ENCODE measurements at regions not wholly inside any gene's neighbourhood (a gene's known extent, or its start where the extent isn't known, plus 50 kb on each side); places are given as distances from the start of the nearest gene placed in this dataset.

DNA sequence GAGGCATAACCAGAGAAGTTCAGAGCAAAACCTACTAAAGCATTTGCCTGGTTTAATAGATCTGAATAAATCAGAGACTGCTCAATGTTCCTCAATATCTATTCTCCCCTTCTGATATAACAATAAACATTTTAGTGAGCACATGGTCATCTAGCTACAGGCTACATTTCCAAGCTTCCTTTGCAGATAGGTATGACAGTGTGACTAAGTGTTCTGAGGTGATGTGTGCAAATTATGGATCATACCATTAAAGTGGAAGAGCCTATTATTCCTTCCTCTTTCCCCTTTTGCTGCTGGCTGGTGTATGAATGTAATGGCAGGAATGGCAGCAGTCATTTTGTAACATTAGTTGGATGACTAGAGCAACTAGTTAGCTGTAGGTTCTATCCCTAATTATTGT lies 285.8 kb upstream of the RASA1 start:
- H3K4me1 ChIP-seq (ENCODE audit: control insufficient read depth, low read length), result no peaks in the 10 kb centered on the region

DNA sequence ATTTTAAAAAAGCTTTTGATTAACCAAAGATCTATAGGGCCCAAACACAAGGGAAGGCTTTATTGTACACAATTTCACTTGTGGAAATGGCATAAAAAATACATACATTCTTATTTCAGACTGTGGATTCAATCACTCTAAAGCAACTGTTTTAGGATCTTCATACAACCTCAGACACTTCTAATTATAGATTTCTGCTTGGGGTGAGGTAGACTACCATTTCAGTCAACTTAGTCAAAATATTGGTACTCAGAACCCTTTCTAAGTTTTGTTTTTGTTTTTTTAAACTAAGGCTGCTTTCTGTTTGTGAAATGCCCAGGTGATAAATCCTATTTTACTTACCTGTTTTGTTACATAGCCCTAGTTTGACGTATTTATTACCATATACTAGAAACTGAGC lies 284.5 kb upstream of the RASA1 start:
- Histone ChIP-seq H3K27me3 (ENCODE audit: control insufficient read depth, low read length) (no peaks in the 10 kb centered on the region), H4K20me1 (ENCODE audit: control insufficient read depth, insufficient read depth, low read depth, low read length) (no peaks in the 10 kb centered on the region), H3K79me2 (ENCODE audit: control insufficient read depth, low read length) (no peaks in the 10 kb centered on the region), H3F3A (ENCODE audit: control insufficient read depth, insufficient read depth) (no peaks in the 10 kb centered on the region), H3K9me2 (replicated peaks; ENCODE audit: control insufficient read depth, low read length) (no peaks in the 10 kb centered on the region), H3K4me3 (ENCODE audit: low read length) (no peak overlapping the region), H3K9me3 (ENCODE audit: control insufficient read depth, insufficient read depth, low read length) (no peaks in the 10 kb centered on the region), H3K4me2 (ENCODE audit: low read length) (no peak overlapping the region), H3K36me3 (ENCODE audit: control insufficient read depth, low read length) (no peaks in the 10 kb centered on the region), H3K4me1 (ENCODE audit: control insufficient read depth, low read length) (no peaks in the 10 kb centered on the region), H3K27ac (ENCODE audit: low read depth, low read length) (no peak overlapping the region)
- no peak for TF ChIP-seq EZH2phosphoT487 (IDR thresholded peaks at IDR 0.05; ENCODE audit: borderline replicate concordance, low read length)
- TF ChIP-seq, protein P1, sequence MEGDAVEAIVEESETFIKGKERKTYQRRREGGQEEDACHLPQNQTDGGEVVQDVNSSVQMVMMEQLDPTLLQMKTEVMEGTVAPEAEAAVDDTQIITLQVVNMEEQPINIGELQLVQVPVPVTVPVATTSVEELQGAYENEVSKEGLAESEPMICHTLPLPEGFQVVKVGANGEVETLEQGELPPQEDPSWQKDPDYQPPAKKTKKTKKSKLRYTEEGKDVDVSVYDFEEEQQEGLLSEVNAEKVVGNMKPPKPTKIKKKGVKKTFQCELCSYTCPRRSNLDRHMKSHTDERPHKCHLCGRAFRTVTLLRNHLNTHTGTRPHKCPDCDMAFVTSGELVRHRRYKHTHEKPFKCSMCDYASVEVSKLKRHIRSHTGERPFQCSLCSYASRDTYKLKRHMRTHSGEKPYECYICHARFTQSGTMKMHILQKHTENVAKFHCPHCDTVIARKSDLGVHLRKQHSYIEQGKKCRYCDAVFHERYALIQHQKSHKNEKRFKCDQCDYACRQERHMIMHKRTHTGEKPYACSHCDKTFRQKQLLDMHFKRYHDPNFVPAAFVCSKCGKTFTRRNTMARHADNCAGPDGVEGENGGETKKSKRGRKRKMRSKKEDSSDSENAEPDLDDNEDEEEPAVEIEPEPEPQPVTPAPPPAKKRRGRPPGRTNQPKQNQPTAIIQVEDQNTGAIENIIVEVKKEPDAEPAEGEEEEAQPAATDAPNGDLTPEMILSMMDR (IDR thresholded peaks at IDR 0.05; ENCODE audit: low read depth, low read length, poor library complexity, severe bottlenecking), result no peak

More for the DNA sequence above, 285.8 kb upstream of the RASA1 start:
- no peak overlapping the region for H3K27ac ChIP-seq (ENCODE audit: low read depth, low read length)
- no peaks in the 10 kb centered on the region for H3K36me3 ChIP-seq (ENCODE audit: control insufficient read depth, low read length)
- no peaks in the 10 kb centered on the region for H3K9me3 ChIP-seq (ENCODE audit: control insufficient read depth, insufficient read depth, low read length)
- H3K79me2 ChIP-seq (ENCODE audit: control insufficient read depth, low read length), result no peaks in the 10 kb centered on the region
- H3K9me2 ChIP-seq (replicated peaks; ENCODE audit: control insufficient read depth, low read length), result no peaks in the 10 kb centered on the region
- no peak overlapping the region for H3K4me3 ChIP-seq (ENCODE audit: low read length)
- H4K20me1 ChIP-seq (ENCODE audit: control insufficient read depth, insufficient read depth, low read depth, low read length), result no peaks in the 10 kb centered on the region
- no peak overlapping the region for H3K4me2 ChIP-seq (ENCODE audit: low read length)
- no peaks in the 10 kb centered on the region for H3K27me3 ChIP-seq (ENCODE audit: control insufficient read depth, low read length)
- H3F3A ChIP-seq (ENCODE audit: control insufficient read depth, insufficient read depth), result no peaks in the 10 kb centered on the region
- TF ChIP-seq, protein P1 (IDR thresholded peaks at IDR 0.05; ENCODE audit: low read depth, low read length, poor library complexity, severe bottlenecking), result no peak
- TF ChIP-seq EZH2phosphoT487 (IDR thresholded peaks at IDR 0.05; ENCODE audit: borderline replicate concordance, low read length), result no peak

DNA sequence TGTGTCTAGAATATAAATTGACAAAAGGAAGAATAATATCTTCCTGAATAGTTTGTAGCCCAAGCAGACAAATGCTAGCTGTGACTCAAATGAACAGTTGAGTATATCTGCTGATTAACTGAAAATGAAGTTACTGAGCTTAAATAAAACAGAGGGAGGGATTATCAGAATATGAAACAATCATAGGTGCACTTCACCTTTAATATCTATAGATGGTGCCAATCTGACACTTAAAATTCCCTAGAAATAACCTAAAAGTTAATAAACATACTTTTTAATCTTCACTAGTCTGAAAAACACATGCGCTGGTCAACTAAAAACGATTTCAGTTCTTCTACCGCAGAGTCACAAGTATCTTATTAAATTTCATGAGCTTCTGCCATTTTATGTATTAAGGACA lies 280.8 kb upstream of the RASA1 start:
- no peaks in the 10 kb centered on the region for H3K36me3 ChIP-seq (ENCODE audit: control insufficient read depth, low read length)
- no peaks in the 10 kb centered on the region for H4K20me1 ChIP-seq (ENCODE audit: control insufficient read depth, insufficient read depth, low read depth, low read length)
- no peaks in the 10 kb centered on the region for H3F3A ChIP-seq (ENCODE audit: control insufficient read depth, insufficient read depth)
- no peak overlapping the region for H3K4me2 ChIP-seq (ENCODE audit: low read length)
- no peaks in the 10 kb centered on the region for H3K9me3 ChIP-seq (ENCODE audit: control insufficient read depth, insufficient read depth, low read length)
- no peaks in the 10 kb centered on the region for H3K9me2 ChIP-seq (replicated peaks; ENCODE audit: control insufficient read depth, low read length)
- H3K79me2 ChIP-seq (ENCODE audit: control insufficient read depth, low read length), result no peaks in the 10 kb centered on the region
- no peak overlapping the region for H3K4me3 ChIP-seq (ENCODE audit: low read length)
- TF ChIP-seq EZH2phosphoT487 (IDR thresholded peaks at IDR 0.05; ENCODE audit: borderline replicate concordance, low read length), result no peak
- TF ChIP-seq, protein P1 (IDR thresholded peaks at IDR 0.05; ENCODE audit: low read depth, low read length, poor library complexity, severe bottlenecking), result no peak
- H3K27me3 ChIP-seq (ENCODE audit: control insufficient read depth, low read length), result no peaks in the 10 kb centered on the region
- H3K4me1 ChIP-seq (ENCODE audit: control insufficient read depth, low read length), result no peaks in the 10 kb centered on the region
- H3K27ac ChIP-seq (ENCODE audit: low read depth, low read length), result no peak overlapping the region

DNA sequence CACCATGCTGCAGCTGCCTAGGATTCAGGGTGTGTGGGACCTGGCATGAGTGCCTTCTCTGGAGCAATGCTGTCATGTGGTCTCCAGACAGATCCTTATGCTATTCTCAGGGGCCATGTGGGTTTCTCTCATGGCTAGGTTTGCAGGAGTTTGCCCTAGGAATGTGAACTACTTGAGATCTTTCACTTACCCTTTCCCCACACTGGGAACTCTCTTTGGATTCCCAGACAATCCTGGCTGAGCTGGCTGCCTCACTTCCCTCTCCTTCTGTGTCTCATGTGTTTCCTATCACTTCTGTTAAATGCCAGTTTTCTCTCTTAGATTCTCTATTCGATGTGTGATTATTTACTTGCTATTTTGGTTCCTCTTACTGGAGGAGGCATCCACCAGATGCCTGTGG lies 270.2 kb upstream of the RASA1 start:
- no peaks in the 10 kb centered on the region for H4K20me1 ChIP-seq (ENCODE audit: control insufficient read depth, insufficient read depth, low read depth, low read length)
- H3K79me2 ChIP-seq (ENCODE audit: control insufficient read depth, low read length), result no peaks in the 10 kb centered on the region
- H3K4me2 ChIP-seq (ENCODE audit: low read length), result no peak overlapping the region
- H3K9me2 ChIP-seq (replicated peaks; ENCODE audit: control insufficient read depth, low read length), result no peaks in the 10 kb centered on the region
- no peaks in the 10 kb centered on the region for H3F3A ChIP-seq (ENCODE audit: control insufficient read depth, insufficient read depth)
- H3K27me3 ChIP-seq (ENCODE audit: control insufficient read depth, low read length), result no peaks in the 10 kb centered on the region
- TF ChIP-seq EZH2phosphoT487 (IDR thresholded peaks at IDR 0.05; ENCODE audit: borderline replicate concordance, low read length), result no peak
- TF ChIP-seq, protein P1 (IDR thresholded peaks at IDR 0.05; ENCODE audit: low read depth, low read length, poor library complexity, severe bottlenecking), result no peak
- no peak overlapping the region for H3K27ac ChIP-seq (ENCODE audit: low read depth, low read length)
- H3K4me3 ChIP-seq (ENCODE audit: low read length), result no peak overlapping the region
- no peaks in the 10 kb centered on the region for H3K36me3 ChIP-seq (ENCODE audit: control insufficient read depth, low read length)
- no peaks in the 10 kb centered on the region for H3K4me1 ChIP-seq (ENCODE audit: control insufficient read depth, low read length)
- no peaks in the 10 kb centered on the region for H3K9me3 ChIP-seq (ENCODE audit: control insufficient read depth, insufficient read depth, low read length)
